ENCODE measurements at regions not wholly inside any gene's neighbourhood (a gene's known extent, or its start where the extent isn't known, plus 50 kb on each side); places are given as distances from the start of the nearest gene placed in this dataset.

DNA sequence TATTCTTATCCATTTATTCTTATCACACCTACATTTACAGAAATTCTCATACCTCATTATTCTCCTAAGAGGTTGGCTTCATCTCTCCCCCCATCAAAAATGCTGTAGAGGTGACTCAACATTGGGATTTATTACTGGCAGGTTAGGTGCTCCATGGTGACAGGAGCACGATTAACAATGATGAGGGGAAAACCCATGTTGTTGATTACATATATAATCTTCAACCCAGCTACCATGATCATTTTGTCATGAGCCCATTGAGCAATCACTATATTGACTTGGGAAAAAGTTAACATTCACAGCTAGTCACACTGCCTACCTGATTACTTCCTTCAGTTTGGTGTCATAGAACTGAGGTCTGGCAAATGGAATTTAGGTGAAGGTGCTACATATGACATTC is 712.1 kb upstream of the CHRM3 start:
- Histone ChIP-seq H3K4me3 (ENCODE audit: low read depth in 1 of 2, low read length in 2 of 2) (no peak overlapping the region), H3K9me3 (ENCODE audit: low read length) (no peaks in the 10 kb centered on the region), H3K36me3 (ENCODE audit: insufficient read depth, low read length) (no peaks in the 10 kb centered on the region), H3K27me3 (ENCODE audit: control insufficient read depth in 1 of 2, insufficient read depth in 2 of 2, low read length in 2 of 2) (no peaks in the 10 kb centered on the region), H3K27ac (ENCODE audit: low read depth, low read length) (no peak overlapping the region), H3K9ac (ENCODE audit: low read length) (no peak overlapping the region), H3K4me1 (ENCODE audit: insufficient read depth, low read length) (no peaks in the 10 kb centered on the region)

DNA sequence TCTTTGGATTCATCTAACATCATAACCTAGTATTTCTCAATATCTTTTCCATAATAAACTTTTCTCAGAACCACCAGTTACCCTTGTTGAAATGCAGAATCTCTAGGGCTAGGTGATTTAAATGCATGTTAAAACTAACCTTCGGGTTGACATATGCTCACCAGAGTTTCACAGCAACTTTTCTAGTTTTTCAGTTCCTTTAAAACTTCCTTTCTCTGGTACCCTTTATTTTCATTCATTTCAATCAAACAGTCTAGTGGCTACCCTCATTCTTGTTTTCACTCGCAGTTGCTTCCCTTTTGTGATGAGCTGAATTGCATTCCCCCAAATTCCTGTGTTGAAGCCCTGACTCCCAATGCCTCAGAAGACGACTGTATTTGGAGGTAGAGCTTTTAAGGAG is 712.8 kb upstream of the CHRM3 start:
- no peaks in the 10 kb centered on the region for H3K9me3 ChIP-seq (ENCODE audit: low read length)

DNA sequence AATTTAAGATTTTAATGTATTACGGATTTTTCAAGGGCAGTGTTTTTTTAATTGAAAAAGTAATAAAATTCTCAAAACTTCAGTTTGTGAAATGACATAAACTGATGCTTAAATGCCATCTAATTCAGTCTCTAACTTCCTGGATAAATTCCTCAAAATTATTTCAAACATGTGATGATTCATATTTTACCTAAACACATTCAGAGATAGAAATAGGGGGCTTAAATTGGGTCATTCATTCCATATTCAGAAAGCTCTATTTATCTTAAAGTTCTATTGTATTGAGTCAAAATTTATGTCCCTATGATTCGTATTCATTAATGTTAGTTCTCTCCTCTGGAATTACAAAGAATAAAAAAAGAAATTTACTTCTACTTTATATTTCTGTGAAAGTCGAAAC is 713.6 kb upstream of the CHRM3 start:
- H3K9me3 ChIP-seq (ENCODE audit: low read length) = no peaks in the 10 kb centered on the region
- no peak overlapping the region for H3K27ac ChIP-seq (ENCODE audit: low read depth, low read length)
- no peaks in the 10 kb centered on the region for H3K36me3 ChIP-seq (ENCODE audit: insufficient read depth, low read length)
- no peak overlapping the region for H3K4me3 ChIP-seq (ENCODE audit: low read depth in 1 of 2, low read length in 2 of 2)
- H3K4me1 ChIP-seq (ENCODE audit: insufficient read depth, low read length) = no peaks in the 10 kb centered on the region
- H3K9ac ChIP-seq (ENCODE audit: low read length) = no peak overlapping the region
- H3K27me3 ChIP-seq (ENCODE audit: control insufficient read depth in 1 of 2, insufficient read depth in 2 of 2, low read length in 2 of 2) = no peaks in the 10 kb centered on the region

More for the DNA sequence above, 712.8 kb upstream of the CHRM3 start:
- H3K27ac ChIP-seq (ENCODE audit: low read depth, low read length) = no peak overlapping the region
- no peaks in the 10 kb centered on the region for H3K27me3 ChIP-seq (ENCODE audit: control insufficient read depth in 1 of 2, insufficient read depth in 2 of 2, low read length in 2 of 2)
- no peaks in the 10 kb centered on the region for H3K4me1 ChIP-seq (ENCODE audit: insufficient read depth, low read length)
- H3K4me3 ChIP-seq (ENCODE audit: low read depth in 1 of 2, low read length in 2 of 2) = no peak overlapping the region
- H3K36me3 ChIP-seq (ENCODE audit: insufficient read depth, low read length) = no peaks in the 10 kb centered on the region
- no peak overlapping the region for H3K9ac ChIP-seq (ENCODE audit: low read length)

DNA sequence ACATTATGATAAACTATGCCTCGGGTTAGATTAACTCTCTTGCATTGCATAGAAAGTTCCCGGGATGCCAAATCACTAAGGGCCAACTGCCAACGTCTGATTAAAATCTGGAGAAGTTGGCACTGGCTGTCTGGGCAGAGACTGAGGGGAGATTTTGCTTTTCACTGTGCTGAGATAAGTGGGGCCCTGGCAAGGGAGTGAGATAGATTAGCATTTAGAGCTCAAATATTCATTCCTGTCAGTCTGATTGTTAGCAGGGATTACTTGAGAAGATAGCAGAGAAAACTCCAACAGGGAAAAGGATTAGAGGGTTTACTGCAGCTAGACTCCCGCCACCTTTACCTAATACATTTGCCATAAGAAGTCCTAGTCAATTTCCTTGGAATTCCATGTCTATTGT is 714.1 kb upstream of the CHRM3 start:
- Histone ChIP-seq H3K4me3 (ENCODE audit: low read depth in 1 of 2, low read length in 2 of 2) (no peak overlapping the region), H3K27ac (ENCODE audit: low read depth, low read length) (no peak overlapping the region), H3K9ac (ENCODE audit: low read length) (no peak overlapping the region), H3K27me3 (ENCODE audit: control insufficient read depth in 1 of 2, insufficient read depth in 2 of 2, low read length in 2 of 2) (no peaks in the 10 kb centered on the region), H3K36me3 (ENCODE audit: insufficient read depth, low read length) (no peaks in the 10 kb centered on the region), H3K4me1 (ENCODE audit: insufficient read depth, low read length) (no peaks in the 10 kb centered on the region), H3K9me3 (ENCODE audit: low read length) (no peaks in the 10 kb centered on the region)

GRCh38 chr1:238664139-238664538 is 722.2 kb upstream of the CHRM3 start:
- no peaks in the 10 kb centered on the region for H3K9me3 ChIP-seq (ENCODE audit: low read length)
- no peak overlapping the region for H3K27ac ChIP-seq (ENCODE audit: low read depth, low read length)
- no peaks in the 10 kb centered on the region for H3K36me3 ChIP-seq (ENCODE audit: insufficient read depth, low read length)
- no peaks in the 10 kb centered on the region for H3K4me1 ChIP-seq (ENCODE audit: insufficient read depth, low read length)
- H3K27me3 ChIP-seq (ENCODE audit: control insufficient read depth in 1 of 2, insufficient read depth in 2 of 2, low read length in 2 of 2) = no peaks in the 10 kb centered on the region
- H3K9ac ChIP-seq (ENCODE audit: low read length) = no peak overlapping the region
- no peak overlapping the region for H3K4me3 ChIP-seq (ENCODE audit: low read depth in 1 of 2, low read length in 2 of 2)

DNA sequence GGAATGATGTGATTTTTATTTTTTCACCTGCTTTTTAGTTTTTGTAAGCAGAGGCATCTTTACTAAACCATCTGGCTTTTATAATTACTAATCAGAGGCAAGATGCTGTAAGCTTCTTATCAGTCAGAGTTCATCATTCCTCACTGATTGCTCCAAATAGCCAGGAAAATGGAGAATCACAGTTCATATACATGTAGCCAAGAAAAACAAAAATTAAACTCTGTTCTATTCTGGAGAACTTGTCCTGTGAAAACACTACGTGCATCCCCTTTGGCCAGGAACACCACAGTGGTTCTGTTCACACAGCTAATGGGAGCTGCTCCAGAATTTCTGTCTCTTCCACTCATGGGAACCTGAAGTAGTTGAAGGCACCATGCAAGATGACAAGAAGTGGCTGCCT is 725.5 kb upstream of the CHRM3 start:
- Histone ChIP-seq H3K27me3 (ENCODE audit: control insufficient read depth in 1 of 2, insufficient read depth in 2 of 2, low read length in 2 of 2) (no peaks in the 10 kb centered on the region), H3K9ac (ENCODE audit: low read length) (no peak overlapping the region), H3K4me1 (ENCODE audit: insufficient read depth, low read length) (no peaks in the 10 kb centered on the region), H3K36me3 (ENCODE audit: insufficient read depth, low read length) (no peaks in the 10 kb centered on the region), H3K27ac (ENCODE audit: low read depth, low read length) (no peak overlapping the region), H3K4me3 (ENCODE audit: low read depth in 1 of 2, low read length in 2 of 2) (no peak overlapping the region), H3K9me3 (ENCODE audit: low read length) (no peaks in the 10 kb centered on the region)

DNA sequence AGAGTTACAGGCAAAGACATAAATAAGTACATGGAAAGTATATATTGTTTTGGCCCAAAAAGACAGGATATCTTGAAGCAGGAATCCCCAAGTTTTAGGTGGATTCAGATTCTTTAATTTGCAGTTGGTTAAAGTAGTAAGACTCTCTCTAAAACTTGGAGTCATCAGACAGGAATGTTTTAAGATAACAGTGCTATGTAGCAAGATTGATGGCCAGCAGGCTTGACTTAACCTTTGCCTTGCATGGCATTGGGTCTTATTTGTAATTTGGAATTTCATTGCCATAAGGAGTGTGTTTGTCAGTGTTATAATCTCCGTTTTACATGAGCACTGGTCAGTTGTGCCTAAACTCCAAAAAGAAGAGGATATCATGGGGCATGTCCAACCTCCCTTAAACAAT is 727.6 kb upstream of the CHRM3 start:
- Histone ChIP-seq H3K36me3 (ENCODE audit: insufficient read depth, low read length) (no peaks in the 10 kb centered on the region), H3K27me3 (ENCODE audit: control insufficient read depth in 1 of 2, insufficient read depth in 2 of 2, low read length in 2 of 2) (no peaks in the 10 kb centered on the region), H3K9me3 (ENCODE audit: low read length) (no peaks in the 10 kb centered on the region), H3K4me3 (ENCODE audit: low read depth in 1 of 2, low read length in 2 of 2) (no peak overlapping the region), H3K27ac (ENCODE audit: low read depth, low read length) (no peak overlapping the region), H3K4me1 (ENCODE audit: insufficient read depth, low read length) (no peaks in the 10 kb centered on the region), H3K9ac (ENCODE audit: low read length) (no peak overlapping the region)

GRCh38 chr1:238653693-238654321 is 732.6 kb upstream of the CHRM3 start:
- Histone ChIP-seq H3K27ac (ENCODE audit: low read depth, low read length) (no peak overlapping the region), H3K9me3 (ENCODE audit: low read length) (no peaks in the 10 kb centered on the region)

DNA sequence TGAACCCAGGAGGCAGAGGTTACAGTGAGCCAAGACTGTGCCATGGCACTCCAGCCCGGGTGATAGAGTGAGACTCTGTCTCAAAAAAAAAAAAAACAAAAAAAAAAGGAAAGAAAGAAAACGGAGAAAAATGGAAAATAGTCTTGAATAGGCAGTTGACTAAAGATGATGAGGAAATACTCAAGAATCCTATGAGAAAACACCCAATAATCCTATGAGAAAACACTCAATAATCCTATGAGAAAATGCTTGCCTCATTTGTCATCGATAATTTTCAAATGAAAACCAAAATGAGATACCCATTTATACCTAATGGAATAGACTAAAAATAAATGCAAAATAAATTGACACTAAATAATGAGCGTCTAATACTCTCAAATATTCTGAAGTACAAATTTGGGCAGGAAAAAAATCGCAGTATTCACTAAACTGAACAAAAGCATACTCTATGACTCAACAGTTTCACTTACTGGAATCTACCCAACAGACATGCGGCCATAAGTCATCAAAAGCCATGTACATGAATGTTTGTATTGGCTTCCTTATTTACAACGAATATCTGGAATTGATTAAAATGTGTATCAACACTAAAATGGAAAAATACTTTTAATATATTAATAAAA is 733.9 kb upstream of the CHRM3 start:
- Histone ChIP-seq H3K36me3 (ENCODE audit: insufficient read depth, low read length) (no peaks in the 10 kb centered on the region), H3K9me3 (ENCODE audit: low read length) (no peaks in the 10 kb centered on the region), H3K27me3 (ENCODE audit: control insufficient read depth in 1 of 2, insufficient read depth in 2 of 2, low read length in 2 of 2) (no peaks in the 10 kb centered on the region), H3K27ac (ENCODE audit: low read depth, low read length) (no peak overlapping the region), H3K4me1 (ENCODE audit: insufficient read depth, low read length) (no peaks in the 10 kb centered on the region), H3K9ac (ENCODE audit: low read length) (no peak overlapping the region), H3K4me3 (ENCODE audit: low read depth in 1 of 2, low read length in 2 of 2) (no peak overlapping the region)

More at GRCh38 chr1:238653693-238654321, 732.6 kb upstream of the CHRM3 start:
- Histone ChIP-seq H3K27me3 (ENCODE audit: control insufficient read depth in 1 of 2, insufficient read depth in 2 of 2, low read length in 2 of 2) (no peaks in the 10 kb centered on the region), H3K36me3 (ENCODE audit: insufficient read depth, low read length) (no peaks in the 10 kb centered on the region), H3K9ac (ENCODE audit: low read length) (no peak overlapping the region), H3K4me1 (ENCODE audit: insufficient read depth, low read length) (no peaks in the 10 kb centered on the region), H3K4me3 (ENCODE audit: low read depth in 1 of 2, low read length in 2 of 2) (no peak overlapping the region)

GRCh38 chr1:238649200-238649599 is 737.2 kb upstream of the CHRM3 start:
- no peaks in the 10 kb centered on the region for H3K27me3 ChIP-seq (ENCODE audit: control insufficient read depth in 1 of 2, insufficient read depth in 2 of 2, low read length in 2 of 2)
- H3K4me1 ChIP-seq (ENCODE audit: insufficient read depth, low read length) = no peaks in the 10 kb centered on the region
- H3K27ac ChIP-seq (ENCODE audit: low read depth, low read length) = no peak overlapping the region
- H3K9ac ChIP-seq (ENCODE audit: low read length) = no peak overlapping the region
- no peaks in the 10 kb centered on the region for H3K36me3 ChIP-seq (ENCODE audit: insufficient read depth, low read length)
- no peaks in the 10 kb centered on the region for H3K9me3 ChIP-seq (ENCODE audit: low read length)
- H3K4me3 ChIP-seq (ENCODE audit: low read depth in 1 of 2, low read length in 2 of 2) = no peak overlapping the region

- Histone ChIP-seq H3K27me3 (ENCODE audit: control insufficient read depth in 1 of 2, insufficient read depth in 2 of 2, low read length in 2 of 2) (no peaks in the 10 kb centered on the region), H3K4me3 (ENCODE audit: low read depth in 1 of 2, low read length in 2 of 2) (no peak overlapping the region), H3K9me3 (ENCODE audit: low read length) (no peaks in the 10 kb centered on the region), H3K4me1 (ENCODE audit: insufficient read depth, low read length) (no peaks in the 10 kb centered on the region), H3K9ac (ENCODE audit: low read length) (no peak overlapping the region), H3K27ac (ENCODE audit: low read depth, low read length) (no peak overlapping the region), H3K36me3 (ENCODE audit: insufficient read depth, low read length) (no peaks in the 10 kb centered on the region)
These were observed 737.6 kb upstream of the CHRM3 start for GRCh38 chr1:238648751-238649150.

GRCh38 chr1:238648296-238648695 is 738.1 kb upstream of the CHRM3 start:
- no peak overlapping the region for H3K4me3 ChIP-seq (ENCODE audit: low read depth in 1 of 2, low read length in 2 of 2)
- H3K27me3 ChIP-seq (ENCODE audit: control insufficient read depth in 1 of 2, insufficient read depth in 2 of 2, low read length in 2 of 2) = no peaks in the 10 kb centered on the region
- no peaks in the 10 kb centered on the region for H3K4me1 ChIP-seq (ENCODE audit: insufficient read depth, low read length)
- H3K9me3 ChIP-seq (ENCODE audit: low read length) = no peaks in the 10 kb centered on the region
- no peak overlapping the region for H3K27ac ChIP-seq (ENCODE audit: low read depth, low read length)
- no peaks in the 10 kb centered on the region for H3K36me3 ChIP-seq (ENCODE audit: insufficient read depth, low read length)
- no peak overlapping the region for H3K9ac ChIP-seq (ENCODE audit: low read length)
